Heart left ventricle (tissue), 13 donors: ENCODE measurements at regions not wholly inside any gene's neighbourhood (a gene's known extent, or its start where the extent isn't known, plus 50 kb on each side); places are given as distances from the start of the nearest gene placed in this dataset.

Experiments
- CTCF ChIP-seq, 12 donors: fragments of 200-600 bp; sonication (generic) in 4 of 12; IDR thresholded peaks; one replicate each; pipeline versions ENCODE4 v1.5.0 to v1.8.0; 2018 to 2022; ENCODE audit warnings: antibody characterized with exemption in 12 of 12, mild to moderate bottlenecking in 5 of 12
- POLR2A ChIP-seq, 2 donors: fragments of 450-650 bp; IDR thresholded peaks; one replicate each; pipeline ENCODE4 v1.6.1; 2017; ENCODE audit warnings: antibody characterized with exemption in 2 of 2, mild to moderate bottlenecking in 2 of 2, moderate library complexity in 2 of 2
- donor health status: ischemic (EF 13 %, LVEDD 7.1; RV severe dilation, severe dysfunction).
- donor health status: DM: no; HTN: yes; CAD: no.
- donor health status: DM: no; HTN: no; CAD: no.
- donor health status: ischemic (EF 25% LVEDD 6.9; RV normal size, moderate dysfunction).
- donor health status: ischemic (EF 25% LVEDD 5.7; RV mildly dilated, moderate dysfunction).
- donor health status: ischemic (EF 35%, LVEDD 5.7; RV mildly dilated, moderate dysfunction).
- donor health status: nonischemic (EF 11% LVEDD 7.7; RV severe dilation, severe dysfunction).
- donor health status: DM: yes; HTN: yes; CAD: no.
- donor health status: PGD.
- donor health status: ischemic (EF 29% LVEDD 5.4; RV normal size, mild dysfunction).
- donor health status: nonischemic (EF 23%, LVEDD 6.1; RV moderate dilation, normal function).

GRCh38 chr14:22477569-22478194 lies 111.3 kb downstream of the DAD1 start:
- TF ChIP-seq POLR2A (IDR thresholded peaks at IDR 0.05) (no peak), CTCF (IDR thresholded peaks at IDR 0.05) (no peak)
